Gastrocnemius medialis (tissue), 4 donors: ENCODE measurements at regions not wholly inside any gene's neighbourhood (a gene's known extent, or its start where the extent isn't known, plus 50 kb on each side); places are given as distances from the start of the nearest gene placed in this dataset.

Experiments used
- ATAC-seq, 2 donors: fragments of 150-250 bp; one replicate each; pipeline ENCODE4 v1.9.1; 2016
- DNase-seq, 2 donors: peaks; one replicate each; pipeline ENCODE4 v3.0.0-alpha.2; 2019
- H3K27ac ChIP-seq, 4 donors: fragments of 200-600 bp; sonication (generic); 1 replicate in 1 of 4; 2 replicates in 3 of 4; pipeline ENCODE4 v1.5.1; 2016 to 2018; ENCODE audit warnings: mild to moderate bottlenecking in 2 of 4, moderate library complexity in 1 of 4
- H3K27me3 ChIP-seq, 3 donors: fragments of 200-600 bp; sonication (generic) in 2 of 3; 1 replicate in 1 of 3; 2 replicates in 2 of 3; pipeline versions ENCODE4 v1.5.1 to v1.6.0; 2016 to 2019; ENCODE audit warnings: mild to moderate bottlenecking in 1 of 3, moderate library complexity in 1 of 3
- H3K36me3 ChIP-seq, 2 donors: fragments of 200-600 bp; sonication (generic) in 1 of 2; one replicate each; pipeline ENCODE4 v1.5.1; 2017 to 2018
- H3K4me1 ChIP-seq, 2 donors: fragments of 200-600 bp; sonication (generic) in 1 of 2; one replicate each; pipeline ENCODE4 v1.5.1; 2016 to 2017; ENCODE audit warnings: mild to moderate bottlenecking in 2 of 2
- H3K4me3 ChIP-seq, 4 donors: fragments of 200-600 bp; sonication (generic) in 3 of 4; 1 replicate in 1 of 4; 2 replicates in 3 of 4; pipeline ENCODE4 v1.5.1; 2016 to 2019; ENCODE audit warnings: mild to moderate bottlenecking in 2 of 4
- H3K9me3 ChIP-seq, 3 donors: fragments of 200-600 bp; sonication (generic) in 2 of 3; 1 replicate in 1 of 3; 2 replicates in 2 of 3; pipeline ENCODE4 v1.5.1; 2016 to 2019
- POLR2A ChIP-seq, 2 donors: fragments of 450-650 bp; IDR thresholded peaks; one replicate each; pipeline ENCODE4 v1.6.1; 2017; ENCODE audit warnings: antibody characterized with exemption in 2 of 2, mild to moderate bottlenecking in 2 of 2, moderate library complexity in 2 of 2
- in situ Hi-C, 4 donors: fragments of 200-750 bp; cut with MboI; loops; one replicate each; pipeline versions ENCODE4 v1.15.0 to v1.8.0; 2017; ENCODE audit warnings: low sequenced_read_pairs in 4 of 4
- intact Hi-C: fragments of 100-400 bp; cut with DNase I; formaldehyde crosslinking; loops from one replicate; pipeline ENCODE4 v1.15.1; 2023; ENCODE audit warnings: low total_unique reads
- TF ChIP-seq, protein P1 (sequence below), 5 experiments: fragments of 450-650 bp in 3 of 5; fragments of 200-600 bp in 2 of 5; sonication (generic) in 2 of 5; IDR thresholded peaks in 4 of 5; conservative IDR thresholded peaks in 1 of 5; 1 replicate in 4 of 5; 2 replicates in 1 of 5; pipeline ENCODE4 v1.5.1; 2016 to 2019; ENCODE audit warnings: antibody characterized with exemption in 5 of 5, mild to moderate bottlenecking in 3 of 5, moderate library complexity in 3 of 5

GRCh38 chr5:138658676-138659075, 83.5 kb upstream of the HSPA9 start:
- in situ Hi-C loops, result no loop called here
- no peak for ATAC-seq

DNA sequence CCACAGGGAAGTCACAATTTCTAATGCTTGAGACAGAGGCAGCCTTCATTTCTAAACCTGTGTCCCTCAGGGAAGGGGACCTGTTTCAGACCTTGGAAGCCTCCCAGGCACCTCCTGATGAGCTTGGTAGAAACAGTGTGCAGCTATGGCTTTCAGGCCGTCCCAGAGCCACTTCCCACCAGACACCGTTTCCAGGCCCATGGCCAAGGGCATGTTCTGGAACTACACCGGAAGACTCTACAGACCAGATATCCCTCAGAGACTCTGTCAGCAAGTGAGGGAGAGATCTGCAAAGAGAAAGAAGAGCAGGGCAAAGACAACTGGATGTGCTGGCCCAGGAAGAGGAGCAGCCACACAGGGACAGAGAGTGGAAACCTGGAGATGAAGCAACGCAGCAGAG, 82.2 kb upstream of the HSPA9 start:
- in situ Hi-C loops, result no loop called here
- TF ChIP-seq, protein P1, sequence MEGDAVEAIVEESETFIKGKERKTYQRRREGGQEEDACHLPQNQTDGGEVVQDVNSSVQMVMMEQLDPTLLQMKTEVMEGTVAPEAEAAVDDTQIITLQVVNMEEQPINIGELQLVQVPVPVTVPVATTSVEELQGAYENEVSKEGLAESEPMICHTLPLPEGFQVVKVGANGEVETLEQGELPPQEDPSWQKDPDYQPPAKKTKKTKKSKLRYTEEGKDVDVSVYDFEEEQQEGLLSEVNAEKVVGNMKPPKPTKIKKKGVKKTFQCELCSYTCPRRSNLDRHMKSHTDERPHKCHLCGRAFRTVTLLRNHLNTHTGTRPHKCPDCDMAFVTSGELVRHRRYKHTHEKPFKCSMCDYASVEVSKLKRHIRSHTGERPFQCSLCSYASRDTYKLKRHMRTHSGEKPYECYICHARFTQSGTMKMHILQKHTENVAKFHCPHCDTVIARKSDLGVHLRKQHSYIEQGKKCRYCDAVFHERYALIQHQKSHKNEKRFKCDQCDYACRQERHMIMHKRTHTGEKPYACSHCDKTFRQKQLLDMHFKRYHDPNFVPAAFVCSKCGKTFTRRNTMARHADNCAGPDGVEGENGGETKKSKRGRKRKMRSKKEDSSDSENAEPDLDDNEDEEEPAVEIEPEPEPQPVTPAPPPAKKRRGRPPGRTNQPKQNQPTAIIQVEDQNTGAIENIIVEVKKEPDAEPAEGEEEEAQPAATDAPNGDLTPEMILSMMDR (IDR thresholded peaks at IDR 0.05 in 4 of 5, conservative IDR thresholded peaks at IDR 0.05 in 1 of 5), result no peak
- TF ChIP-seq POLR2A (IDR thresholded peaks at IDR 0.05), result no peak
- Histone ChIP-seq H3K4me1 (no peaks in the 10 kb centered on the region), H3K27ac (no peak overlapping the region), H3K36me3 (no peaks in the 10 kb centered on the region), H3K27me3 (no peaks in the 10 kb centered on the region), H3K9me3 (no peaks in the 10 kb centered on the region), H3K4me3 (no peak overlapping the region)
- no peak for ATAC-seq
- intact Hi-C loops, result no loop called here
- no peak for DNase-seq

More at GRCh38 chr5:138658676-138659075, 83.5 kb upstream of the HSPA9 start:
- intact Hi-C loops, result no loop called here
- DNase-seq, result no peak
- Histone ChIP-seq H3K27me3 (no peaks in the 10 kb centered on the region), H3K9me3 (no peaks in the 10 kb centered on the region), H3K27ac (no peak overlapping the region), H3K4me3 (no peak overlapping the region), H3K4me1 (no peaks in the 10 kb centered on the region), H3K36me3 (no peaks in the 10 kb centered on the region)
- no peak for TF ChIP-seq POLR2A (IDR thresholded peaks at IDR 0.05)
- TF ChIP-seq, protein P1 (IDR thresholded peaks at IDR 0.05 in 4 of 5, conservative IDR thresholded peaks at IDR 0.05 in 1 of 5), result no peak

GRCh38 chr5:138656916-138657315, 81.7 kb upstream of the HSPA9 start:
- Histone ChIP-seq H3K27me3 (no peaks in the 10 kb centered on the region), H3K27ac (no peak overlapping the region), H3K9me3 (no peaks in the 10 kb centered on the region), H3K4me1 (no peaks in the 10 kb centered on the region), H3K36me3 (no peaks in the 10 kb centered on the region), H3K4me3 (no peak overlapping the region)
- in situ Hi-C loops (no loop called here), intact Hi-C loops (no loop called here)
- DNase-seq (no peak), ATAC-seq (no peak)
- TF ChIP-seq, protein P1 (IDR thresholded peaks at IDR 0.05 in 4 of 5, conservative IDR thresholded peaks at IDR 0.05 in 1 of 5), result no peak
- no peak for TF ChIP-seq POLR2A (IDR thresholded peaks at IDR 0.05)

GRCh38 chr5:138655530-138656190, 80.5 kb upstream of the HSPA9 start:
- Histone ChIP-seq H3K4me3 (no peak overlapping the region), H3K27ac (no peak overlapping the region), H3K27me3 (no peaks in the 10 kb centered on the region), H3K4me1 (no peaks in the 10 kb centered on the region), H3K9me3 (no peaks in the 10 kb centered on the region), H3K36me3 (no peaks in the 10 kb centered on the region)
- TF ChIP-seq POLR2A (IDR thresholded peaks at IDR 0.05), result no peak
- TF ChIP-seq, protein P1 (IDR thresholded peaks at IDR 0.05 in 4 of 5, conservative IDR thresholded peaks at IDR 0.05 in 1 of 5), result no peak
- in situ Hi-C loops, result no loop called here
- intact Hi-C loops, result no loop called here
- ATAC-seq (no peak), DNase-seq (no peak)
